SK-N-SH (cell line): ENCODE measurements at regions not wholly inside any gene's neighbourhood (a gene's known extent, or its start where the extent isn't known, plus 50 kb on each side); places are given as distances from the start of the nearest gene placed in this dataset.

Experiments used
- CTCF ChIA-PET: fragments of 300-600, 350-600 bp; formaldehyde crosslinking; extraction: SDS; loops from one replicate; lab custom pipeline; 2021; lab: Yijun Ruan, JAX
- POLR2A ChIA-PET: fragments of 350-600 bp; sonication (Branson Sonifier 250); formaldehyde crosslinking; extraction: SDS; loops from one replicate; lab custom pipeline; 2020; ENCODE audit warnings: antibody characterized with exemption, inconsistent platforms; lab: Yijun Ruan, JAX
- DNase-seq: peaks from one replicate; pipeline ENCODE4 v3.0.0; 2012
- H2AFZ ChIP-seq: fragments of 200-600 bp; sonication (generic); 2 replicates; pipeline ENCODE4 v1.8.1; 2016; ENCODE audit warnings: antibody characterized with exemption, mild to moderate bottlenecking, low read depth
- H3F3A ChIP-seq: fragments of 200-600 bp; sonication (generic); replicated peaks from 2 replicates; pipeline ENCODE3; 2016; ENCODE audit warnings: antibody characterized with exemption, mild to moderate bottlenecking; ENCODE audit not compliant: insufficient read depth
- H3K27ac ChIP-seq, 2 experiments: fragments of 200-500 bp in 1 of 2; fragments of 200-600 bp in 1 of 2; sonication (Bioruptor generic) in 1 of 2; sonication (generic), shearing (Covaris generic) in 1 of 2; 2 replicates each; pipeline versions ENCODE4 v1.5.1 to v1.6.1; 2014 to 2016; ENCODE audit warnings: low read depth in 2 of 2, inconsistent platforms in 1 of 2, low read length in 1 of 2, mild to moderate bottlenecking in 1 of 2, mixed read lengths in 1 of 2
- H3K27me3 ChIP-seq: fragments of 200-600 bp; sonication (generic), shearing (Covaris generic); 2 replicates; pipeline ENCODE4 v1.6.1; 2016; ENCODE audit warnings: mixed run types; ENCODE audit not compliant: insufficient read depth
- H3K36me3 ChIP-seq, 2 experiments: fragments of 200-500 bp in 1 of 2; fragments of 200-600 bp in 1 of 2; sonication (Bioruptor generic) in 1 of 2; sonication (generic) in 1 of 2; replicated peaks in 1 of 2; 2 replicates each; pipeline versions ENCODE3 to v1.5.1; 2014 to 2016; ENCODE audit warnings: low read length in 1 of 2, mild to moderate bottlenecking in 1 of 2; ENCODE audit not compliant: insufficient read depth in 2 of 2, control insufficient read depth in 1 of 2
- H3K4me1 ChIP-seq, 2 experiments: fragments of 200-500 bp in 1 of 2; fragments of 200-600 bp in 1 of 2; sonication (Bioruptor generic) in 1 of 2; sonication (generic), shearing (Covaris generic) in 1 of 2; 2 replicates each; pipeline versions ENCODE4 v1.5.1 to v1.6.1; 2014 to 2016; ENCODE audit warnings: low read depth in 1 of 2, low read length in 1 of 2, mixed run types in 1 of 2; ENCODE audit not compliant: insufficient read depth in 2 of 2, control insufficient read depth in 1 of 2
- H3K4me2 ChIP-seq: fragments of 200-600 bp; sonication (generic), shearing (Covaris generic); 2 replicates; pipeline ENCODE4 v1.6.1; 2017; ENCODE audit warnings: mixed run types
- H3K4me3 ChIP-seq, 2 experiments: fragments of 200-500 bp in 1 of 2; fragments of 200-600 bp in 1 of 2; sonication (Bioruptor generic) in 1 of 2; sonication (generic), shearing (Covaris generic) in 1 of 2; 2 replicates each; pipeline versions ENCODE4 v1.5.1 to v1.8.1; 2014 to 2016; ENCODE audit warnings: low read depth in 2 of 2, inconsistent platforms in 1 of 2, low read length in 1 of 2, mild to moderate bottlenecking in 1 of 2, mixed read lengths in 1 of 2, moderate library complexity in 1 of 2
- H3K79me2 ChIP-seq: fragments of 200-600 bp; sonication (generic); 2 replicates; pipeline ENCODE4 v1.8.1; 2017; ENCODE audit warnings: mild to moderate bottlenecking; ENCODE audit not compliant: insufficient read depth
- H3K9ac ChIP-seq: fragments of 200-600 bp; sonication (generic); 2 replicates; pipeline ENCODE4 v1.6.1; 2017; ENCODE audit warnings: mixed run types
- H3K9me2 ChIP-seq: fragments of 200-600 bp; sonication (generic); 2 replicates; pipeline ENCODE4 v1.6.1; 2017; ENCODE audit warnings: mixed run types
- H3K9me3 ChIP-seq: fragments of 200-600 bp; sonication (generic); 2 replicates; pipeline ENCODE4 v1.6.1; 2017; ENCODE audit warnings: mixed run types, mild to moderate bottlenecking, moderate library complexity
- H4K20me1 ChIP-seq: fragments of 200-600 bp; sonication (generic); 2 replicates; pipeline ENCODE4 v1.6.1; 2017; ENCODE audit warnings: mild to moderate bottlenecking, mixed run types; ENCODE audit not compliant: insufficient read depth
- EP300 ChIP-seq, 2 experiments: IDR thresholded peaks; 2 replicates each; pipeline versions ENCODE4 v1.4.0 to v1.6.1; 2012; ENCODE audit warnings: borderline replicate concordance in 1 of 2, low read depth in 1 of 2, low read length in 1 of 2
- FOSL2 ChIP-seq: IDR thresholded peaks from 2 replicates; pipeline ENCODE4 v1.4.0; 2012; ENCODE audit warnings: low read depth, mild to moderate bottlenecking, moderate library complexity, borderline replicate concordance
- FOXM1 ChIP-seq: IDR thresholded peaks from 2 replicates; pipeline ENCODE4 v1.4.0; 2012; ENCODE audit warnings: low read depth, mild to moderate bottlenecking
- GABPA ChIP-seq: IDR thresholded peaks from 2 replicates; pipeline ENCODE4 v1.4.0; 2012; ENCODE audit warnings: low read depth, mild to moderate bottlenecking
- GATA2 ChIP-seq: sonication (generic); formaldehyde crosslinking; IDR thresholded peaks from 2 replicates; pipeline ENCODE4 v1.5.0; 2020; ENCODE audit warnings: mild to moderate bottlenecking, missing genetic modification reagents
- JUND ChIP-seq: IDR thresholded peaks from 2 replicates; pipeline ENCODE4 v1.4.0; 2012
- MEF2A ChIP-seq: IDR thresholded peaks from 2 replicates; pipeline ENCODE4 v1.4.0; 2012; ENCODE audit warnings: low read depth, borderline replicate concordance
- MXI1 ChIP-seq: IDR thresholded peaks from 2 replicates; pipeline ENCODE4 v1.6.1; 2012; ENCODE audit warnings: mild to moderate bottlenecking, low read depth, low read length, improper control_type of control experiment
- POLR2AphosphoS5 ChIP-seq: IDR thresholded peaks from 2 replicates; pipeline ENCODE4 v1.6.1; 2012; ENCODE audit warnings: low read depth, low read length
- RXRA ChIP-seq: IDR thresholded peaks from 2 replicates; pipeline ENCODE4 v1.4.0; 2012; ENCODE audit warnings: low read depth, mild to moderate bottlenecking, borderline replicate concordance
- WGBS: methylation state at CpG from one replicate; pipeline ENCODE4 v1.1.6; 2017; ENCODE audit warnings: low lambda C conversion rate; 5-methylcytosine and 5-hydroxymethylcytosine counted together
- TF ChIP-seq, protein P1 (sequence below): IDR thresholded peaks from 2 replicates; pipeline ENCODE4 v1.4.0; 2012; ENCODE audit warnings: low read depth, borderline replicate concordance
- TF ChIP-seq, protein P2 (sequence below): IDR thresholded peaks from 2 replicates; pipeline ENCODE4 v1.4.0; 2012; ENCODE audit warnings: low read depth
- TF ChIP-seq, protein P3 (sequence below): fragments of 150-350 bp; IDR thresholded peaks from 2 replicates; pipeline ENCODE4 v1.6.1; 2017; ENCODE audit warnings: antibody characterized with exemption, low read length, low read depth, borderline replicate concordance
- TF ChIP-seq, protein P4 (sequence below): IDR thresholded peaks from 2 replicates; pipeline ENCODE4 v1.4.0; 2012; ENCODE audit warnings: low read depth, borderline replicate concordance
- TF ChIP-seq, protein P5 (sequence below): fragments of 150-350 bp; IDR thresholded peaks from 2 replicates; pipeline ENCODE4 v1.6.1; 2016; ENCODE audit warnings: mild to moderate bottlenecking, low read depth, low read length

DNA sequence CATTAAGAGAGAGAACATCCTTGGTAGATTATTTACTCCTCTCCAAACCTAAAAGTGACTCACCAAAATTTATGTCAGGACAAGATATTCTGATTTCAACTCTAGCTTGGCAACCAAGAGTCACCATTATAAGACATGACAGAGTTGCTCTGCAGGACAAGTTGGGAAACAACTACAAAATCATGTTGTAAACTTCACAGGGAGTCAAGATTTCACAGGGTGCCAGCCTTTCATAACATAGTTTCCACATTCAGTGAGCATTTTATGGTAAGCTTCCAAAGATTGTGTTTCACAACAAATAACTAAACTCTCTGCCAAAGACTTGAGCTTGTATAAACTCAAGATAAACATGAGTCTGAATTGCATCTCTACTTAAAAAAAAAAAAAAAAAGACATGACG lies 121.0 kb upstream of the DIAPH2 start (continued):
- TF ChIP-seq, protein P1, sequence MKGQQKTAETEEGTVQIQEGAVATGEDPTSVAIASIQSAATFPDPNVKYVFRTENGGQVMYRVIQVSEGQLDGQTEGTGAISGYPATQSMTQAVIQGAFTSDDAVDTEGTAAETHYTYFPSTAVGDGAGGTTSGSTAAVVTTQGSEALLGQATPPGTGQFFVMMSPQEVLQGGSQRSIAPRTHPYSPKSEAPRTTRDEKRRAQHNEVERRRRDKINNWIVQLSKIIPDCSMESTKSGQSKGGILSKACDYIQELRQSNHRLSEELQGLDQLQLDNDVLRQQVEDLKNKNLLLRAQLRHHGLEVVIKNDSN, result no peak
- TF ChIP-seq FOSL2, result no peak
- TF ChIP-seq, protein P2, sequence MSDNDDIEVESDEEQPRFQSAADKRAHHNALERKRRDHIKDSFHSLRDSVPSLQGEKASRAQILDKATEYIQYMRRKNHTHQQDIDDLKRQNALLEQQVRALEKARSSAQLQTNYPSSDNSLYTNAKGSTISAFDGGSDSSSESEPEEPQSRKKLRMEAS, result no peak
- TF ChIP-seq RXRA, result no peak
- TF ChIP-seq MEF2A, result no peak
- TF ChIP-seq FOXM1, result no peak
- TF ChIP-seq, all 33 proteins: peak for 0

DNA sequence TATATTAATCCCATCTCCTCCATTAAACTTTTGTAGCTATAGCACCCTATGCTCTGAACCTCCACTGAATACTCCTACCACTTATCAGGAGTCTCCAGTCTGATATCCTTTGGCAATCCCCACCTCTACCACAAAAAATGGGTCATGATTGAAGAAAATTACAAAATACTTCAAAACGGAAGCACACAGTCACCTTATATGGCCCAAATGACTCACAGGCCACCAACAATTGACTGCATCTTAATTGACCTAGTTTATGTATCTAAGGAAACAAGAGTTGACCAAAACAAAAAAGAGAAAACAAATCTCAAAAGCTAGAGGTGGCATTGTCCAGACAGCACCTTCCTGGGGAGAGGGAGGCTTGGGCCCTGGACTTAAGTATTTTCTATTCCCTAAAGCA lies 120.0 kb upstream of the DIAPH2 start:
- no peak overlapping the region for H3K4me3 ChIP-seq
- H3K4me1 ChIP-seq, result no peaks in the 10 kb centered on the region
- H3K4me2 ChIP-seq, result no peak overlapping the region
- H3K9me3 ChIP-seq, result no peaks in the 10 kb centered on the region
- H3K79me2 ChIP-seq, result no peaks in the 10 kb centered on the region
- TF ChIP-seq MXI1 (no peak), FOXM1 (no peak), JUND (no peak), GATA2 (CRISPR knock-in tag) (no peak), GABPA (no peak), FOSL2 (no peak), POLR2AphosphoS5 (no peak), EP300 (IDR thresholded peaks at IDR 0.05; ENCODE audit: borderline replicate concordance in 1 of 2, low read depth in 1 of 2, low read length in 1 of 2) (no peak)
- TF ChIP-seq, protein P3, sequence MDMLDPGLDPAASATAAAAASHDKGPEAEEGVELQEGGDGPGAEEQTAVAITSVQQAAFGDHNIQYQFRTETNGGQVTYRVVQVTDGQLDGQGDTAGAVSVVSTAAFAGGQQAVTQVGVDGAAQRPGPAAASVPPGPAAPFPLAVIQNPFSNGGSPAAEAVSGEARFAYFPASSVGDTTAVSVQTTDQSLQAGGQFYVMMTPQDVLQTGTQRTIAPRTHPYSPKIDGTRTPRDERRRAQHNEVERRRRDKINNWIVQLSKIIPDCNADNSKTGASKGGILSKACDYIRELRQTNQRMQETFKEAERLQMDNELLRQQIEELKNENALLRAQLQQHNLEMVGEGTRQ, result no peak
- TF ChIP-seq, protein P4, sequence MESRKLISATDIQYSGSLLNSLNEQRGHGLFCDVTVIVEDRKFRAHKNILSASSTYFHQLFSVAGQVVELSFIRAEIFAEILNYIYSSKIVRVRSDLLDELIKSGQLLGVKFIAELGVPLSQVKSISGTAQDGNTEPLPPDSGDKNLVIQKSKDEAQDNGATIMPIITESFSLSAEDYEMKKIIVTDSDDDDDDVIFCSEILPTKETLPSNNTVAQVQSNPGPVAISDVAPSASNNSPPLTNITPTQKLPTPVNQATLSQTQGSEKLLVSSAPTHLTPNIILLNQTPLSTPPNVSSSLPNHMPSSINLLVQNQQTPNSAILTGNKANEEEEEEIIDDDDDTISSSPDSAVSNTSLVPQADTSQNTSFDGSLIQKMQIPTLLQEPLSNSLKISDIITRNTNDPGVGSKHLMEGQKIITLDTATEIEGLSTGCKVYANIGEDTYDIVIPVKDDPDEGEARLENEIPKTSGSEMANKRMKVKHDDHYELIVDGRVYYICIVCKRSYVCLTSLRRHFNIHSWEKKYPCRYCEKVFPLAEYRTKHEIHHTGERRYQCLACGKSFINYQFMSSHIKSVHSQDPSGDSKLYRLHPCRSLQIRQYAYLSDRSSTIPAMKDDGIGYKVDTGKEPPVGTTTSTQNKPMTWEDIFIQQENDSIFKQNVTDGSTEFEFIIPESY, result no peak
- TF ChIP-seq, protein P5, sequence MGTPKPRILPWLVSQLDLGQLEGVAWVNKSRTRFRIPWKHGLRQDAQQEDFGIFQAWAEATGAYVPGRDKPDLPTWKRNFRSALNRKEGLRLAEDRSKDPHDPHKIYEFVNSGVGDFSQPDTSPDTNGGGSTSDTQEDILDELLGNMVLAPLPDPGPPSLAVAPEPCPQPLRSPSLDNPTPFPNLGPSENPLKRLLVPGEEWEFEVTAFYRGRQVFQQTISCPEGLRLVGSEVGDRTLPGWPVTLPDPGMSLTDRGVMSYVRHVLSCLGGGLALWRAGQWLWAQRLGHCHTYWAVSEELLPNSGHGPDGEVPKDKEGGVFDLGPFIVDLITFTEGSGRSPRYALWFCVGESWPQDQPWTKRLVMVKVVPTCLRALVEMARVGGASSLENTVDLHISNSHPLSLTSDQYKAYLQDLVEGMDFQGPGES, result no peak
- no peaks in the 10 kb centered on the region for H3F3A ChIP-seq
- no peak overlapping the region for H2AFZ ChIP-seq
- no peak overlapping the region for H3K9ac ChIP-seq
- no peaks in the 10 kb centered on the region for H3K27me3 ChIP-seq
- H3K9me2 ChIP-seq, result no peaks in the 10 kb centered on the region
- H4K20me1 ChIP-seq, result no peaks in the 10 kb centered on the region
- DNase-seq, result no peak
- POLR2A ChIA-PET, result no interaction called here
- CTCF ChIA-PET, result no interaction called here
- no peaks in the 10 kb centered on the region for H3K36me3 ChIP-seq
- WGBS, result 44% methylated on average over 1 of the region's 1 CpG
- H3K27ac ChIP-seq, result no peak overlapping the region
